Fibroblast of villous mesenchyme (primary cell): ENCODE measurements at regions not wholly inside any gene's neighbourhood (a gene's known extent, or its start where the extent isn't known, plus 50 kb on each side); places are given as distances from the start of the nearest gene placed in this dataset.

Source experiments
- DNase-seq: peaks from one replicate; pipeline ENCODE4 v3.0.0-alpha.2; 2010; ENCODE audit warnings: low read depth
- H3K4me3 ChIP-seq: 2 replicates; pipeline ENCODE4 v1.5.1; 2011; ENCODE audit warnings: low read depth, mild to moderate bottlenecking, low read length
- TF ChIP-seq, protein P1 (sequence below): IDR thresholded peaks from 2 replicates; pipeline ENCODE4 v1.5.1; 2012; ENCODE audit warnings: low read depth, mild to moderate bottlenecking, low read length; ENCODE audit not compliant: insufficient read depth

DNA sequence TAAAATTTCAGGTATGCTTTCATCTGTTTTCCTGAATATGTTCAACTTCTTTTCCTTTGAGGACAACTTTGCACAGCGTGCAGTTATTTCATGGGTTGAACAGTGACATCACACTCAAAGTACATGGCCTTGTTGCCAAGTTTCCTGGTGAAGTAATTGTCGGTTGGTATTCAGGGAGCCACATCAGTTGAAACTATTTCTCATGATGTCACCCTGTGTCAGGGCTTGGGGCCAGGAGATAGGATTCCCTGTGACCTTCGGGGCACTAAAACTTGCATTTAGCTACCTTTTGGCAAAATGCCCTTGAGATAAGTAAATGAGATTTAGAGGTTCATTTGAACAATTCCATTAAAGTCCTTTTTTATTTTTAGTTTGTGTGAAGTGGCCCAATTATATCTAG is 383.9 kb downstream of the SH3GL2 start:
- TF ChIP-seq, protein P1, sequence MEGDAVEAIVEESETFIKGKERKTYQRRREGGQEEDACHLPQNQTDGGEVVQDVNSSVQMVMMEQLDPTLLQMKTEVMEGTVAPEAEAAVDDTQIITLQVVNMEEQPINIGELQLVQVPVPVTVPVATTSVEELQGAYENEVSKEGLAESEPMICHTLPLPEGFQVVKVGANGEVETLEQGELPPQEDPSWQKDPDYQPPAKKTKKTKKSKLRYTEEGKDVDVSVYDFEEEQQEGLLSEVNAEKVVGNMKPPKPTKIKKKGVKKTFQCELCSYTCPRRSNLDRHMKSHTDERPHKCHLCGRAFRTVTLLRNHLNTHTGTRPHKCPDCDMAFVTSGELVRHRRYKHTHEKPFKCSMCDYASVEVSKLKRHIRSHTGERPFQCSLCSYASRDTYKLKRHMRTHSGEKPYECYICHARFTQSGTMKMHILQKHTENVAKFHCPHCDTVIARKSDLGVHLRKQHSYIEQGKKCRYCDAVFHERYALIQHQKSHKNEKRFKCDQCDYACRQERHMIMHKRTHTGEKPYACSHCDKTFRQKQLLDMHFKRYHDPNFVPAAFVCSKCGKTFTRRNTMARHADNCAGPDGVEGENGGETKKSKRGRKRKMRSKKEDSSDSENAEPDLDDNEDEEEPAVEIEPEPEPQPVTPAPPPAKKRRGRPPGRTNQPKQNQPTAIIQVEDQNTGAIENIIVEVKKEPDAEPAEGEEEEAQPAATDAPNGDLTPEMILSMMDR: no peak
- DNase-seq: no peak
- H3K4me3 ChIP-seq: no peak overlapping the region

DNA sequence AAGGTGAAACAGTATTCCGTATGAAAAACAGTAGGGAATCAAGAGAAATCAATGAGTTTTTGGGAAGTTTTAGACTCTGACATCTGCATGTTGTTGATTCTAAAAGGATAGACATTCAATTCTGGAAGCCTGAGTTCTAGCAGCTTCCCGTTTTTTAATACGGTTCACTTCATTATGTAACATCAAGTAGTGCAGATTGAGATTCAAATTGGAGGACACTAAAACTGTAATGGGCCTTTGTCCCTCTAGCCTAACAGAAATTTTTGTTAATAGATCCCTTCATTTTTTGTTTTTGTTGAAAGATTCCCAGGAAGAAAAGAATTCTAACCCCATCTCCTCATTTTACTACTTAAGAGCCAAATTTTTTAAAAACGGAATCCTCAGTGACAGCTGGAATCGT is 384.6 kb downstream of the SH3GL2 start:
- TF ChIP-seq, protein P1: no peak
- no peak for DNase-seq

GRCh38 chr9:17967731-17968130 is 388.9 kb downstream of the SH3GL2 start:
- no peak for DNase-seq
- no peak overlapping the region for H3K4me3 ChIP-seq
- TF ChIP-seq, protein P1: no peak

More for the DNA sequence above, 384.6 kb downstream of the SH3GL2 start:
- no peak overlapping the region for H3K4me3 ChIP-seq

- TF ChIP-seq, protein P1: no peak
- H3K4me3 ChIP-seq: no peak overlapping the region
- DNase-seq: no peak
Observed at GRCh38 chr9:17969232-17969631, 390.4 kb downstream of the SH3GL2 start.

DNA sequence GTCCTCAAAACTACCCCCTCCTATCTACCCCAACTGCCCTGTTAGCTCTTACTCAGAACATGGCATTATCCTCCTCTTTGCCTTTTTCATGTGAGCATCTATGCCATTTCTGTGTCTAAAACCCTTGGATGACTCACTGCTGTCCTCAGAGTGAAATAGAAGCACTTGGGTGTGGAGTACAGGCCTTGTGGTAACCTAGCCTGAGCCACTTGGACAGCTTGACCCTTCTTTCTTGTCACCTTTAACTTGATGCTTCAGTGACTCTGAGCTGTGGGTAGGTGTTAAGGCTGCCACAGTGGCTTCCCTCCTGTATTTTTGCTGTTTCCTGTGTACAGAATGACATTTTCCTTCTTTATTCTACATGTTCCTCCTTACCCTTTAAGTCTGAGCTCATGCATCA is 391.4 kb downstream of the SH3GL2 start:
- no peak overlapping the region for H3K4me3 ChIP-seq
- TF ChIP-seq, protein P1: no peak
- DNase-seq: no peak

GRCh38 chr9:17978773-17979172 is 399.9 kb downstream of the SH3GL2 start:
- no peak for DNase-seq
- TF ChIP-seq, protein P1: no peak
- no peak overlapping the region for H3K4me3 ChIP-seq

GRCh38 chr9:17986595-17986994 is 407.7 kb downstream of the SH3GL2 start:
- H3K4me3 ChIP-seq: no peak overlapping the region
- TF ChIP-seq, protein P1: no peak
- DNase-seq: no peak
